ENCODE measurements at regions not wholly inside any gene's neighbourhood (a gene's known extent, or its start where the extent isn't known, plus 50 kb on each side); places are given as distances from the start of the nearest gene placed in this dataset.

DNA sequence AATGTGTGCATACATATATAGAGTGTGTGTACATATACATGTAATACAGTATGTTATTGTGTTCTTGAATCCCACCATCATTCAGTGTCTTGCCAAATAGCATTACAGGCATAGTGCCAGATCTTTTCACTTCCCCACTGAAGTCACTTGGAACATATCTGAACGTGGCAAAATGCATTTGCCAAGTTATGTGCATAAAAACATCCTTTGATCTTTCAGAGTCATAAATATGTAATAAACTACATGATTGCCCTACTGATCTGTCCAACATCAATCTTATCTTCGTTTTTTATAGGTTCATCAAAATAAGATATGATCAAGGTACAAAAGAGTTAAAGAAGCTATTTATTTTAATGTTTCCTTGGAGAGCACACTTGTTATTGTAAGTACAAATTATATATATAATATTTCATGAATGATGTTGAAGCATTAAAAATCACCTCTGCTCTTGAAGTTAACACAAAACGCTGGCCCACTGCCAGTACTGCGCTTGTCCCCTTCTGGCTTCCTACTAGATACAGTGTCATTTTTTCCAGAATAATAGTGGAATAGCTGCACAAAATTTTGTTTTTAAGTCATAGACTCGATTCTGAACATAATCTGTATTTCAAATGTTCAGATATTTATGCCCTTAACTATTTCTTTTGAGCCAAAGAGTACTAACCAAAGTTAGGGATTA, 549.5 kb upstream of the ARRDC4 start:
- FAIRE-seq: no peak

DNA sequence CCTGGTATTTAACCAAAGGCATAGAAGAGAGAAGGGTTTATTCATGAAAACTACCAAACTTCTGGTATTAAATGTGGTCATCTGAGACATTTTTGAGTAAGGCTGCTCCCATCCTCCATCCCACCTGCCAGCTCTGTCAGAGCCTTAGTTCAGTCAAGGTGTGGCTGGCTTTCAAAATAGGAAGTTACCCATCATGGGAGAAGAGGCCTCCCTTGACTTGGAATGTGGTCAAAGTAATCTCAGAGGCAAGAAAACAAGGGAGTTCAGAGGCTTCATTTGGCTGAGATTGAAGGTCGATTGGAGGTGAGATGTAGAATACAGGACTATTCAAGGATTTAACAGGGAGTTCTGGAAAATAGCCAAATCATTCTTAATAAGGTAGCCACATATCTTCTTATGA, 540.4 kb upstream of the ARRDC4 start:
- no peak for FAIRE-seq

DNA sequence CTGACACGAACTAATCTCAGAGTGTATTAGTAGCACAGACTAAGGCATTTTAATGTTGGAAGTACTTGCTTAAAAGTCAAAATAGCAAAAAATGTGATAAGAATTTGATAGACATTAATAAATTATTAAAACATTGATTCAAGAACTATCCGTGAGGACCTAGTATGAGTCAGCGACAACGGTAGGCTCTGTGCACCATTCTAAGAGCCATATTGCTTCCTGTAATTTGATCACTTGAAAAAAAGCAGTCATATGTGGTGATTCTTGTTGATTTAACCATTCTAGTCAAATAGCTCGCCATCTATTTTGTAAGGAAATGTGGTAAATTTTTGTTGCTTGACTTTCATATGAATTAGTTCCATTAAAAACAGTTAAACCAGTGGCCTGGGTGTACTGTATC, 534.9 kb upstream of the ARRDC4 start:
- FAIRE-seq: no peak

DNA sequence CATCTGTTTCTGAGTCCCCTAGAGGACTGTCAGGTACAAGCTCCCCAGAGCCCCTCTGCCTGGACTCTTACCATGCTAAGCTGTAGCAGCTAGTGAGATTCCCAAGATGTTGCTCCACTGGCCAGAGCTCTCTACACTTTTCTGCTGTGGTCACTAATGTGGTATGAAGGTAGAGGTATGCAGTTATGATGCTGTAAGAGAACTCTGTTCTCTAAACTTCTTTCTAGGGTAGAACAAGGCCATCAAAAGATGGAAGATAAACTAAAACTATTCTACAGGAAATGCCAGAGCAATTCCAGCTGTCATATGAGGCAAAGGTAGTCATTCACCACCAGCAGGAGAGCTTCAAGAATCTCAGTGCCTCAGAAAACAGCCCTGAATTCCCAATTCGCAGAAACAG, 517.4 kb upstream of the ARRDC4 start:
- no peak for FAIRE-seq

DNA sequence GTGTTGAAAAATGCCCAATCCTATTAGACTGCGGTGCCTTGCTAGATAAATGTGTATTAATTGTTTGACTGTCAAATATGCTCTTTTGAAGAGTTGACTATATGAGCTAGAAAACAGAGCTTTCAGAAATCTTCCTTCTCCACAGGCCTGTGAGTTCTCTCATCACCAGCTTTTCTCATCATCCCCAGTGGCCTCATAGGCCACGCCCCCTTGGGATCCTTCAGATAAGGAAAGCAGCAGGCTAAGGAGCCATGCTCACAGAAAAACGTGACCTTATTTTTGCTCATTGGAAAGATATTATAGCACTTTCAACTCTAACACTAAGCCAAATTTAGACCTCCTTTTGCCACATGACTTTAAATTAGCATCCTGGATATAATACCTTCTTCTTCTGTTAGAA, 514.4 kb upstream of the ARRDC4 start:
- FAIRE-seq: no peak

DNA sequence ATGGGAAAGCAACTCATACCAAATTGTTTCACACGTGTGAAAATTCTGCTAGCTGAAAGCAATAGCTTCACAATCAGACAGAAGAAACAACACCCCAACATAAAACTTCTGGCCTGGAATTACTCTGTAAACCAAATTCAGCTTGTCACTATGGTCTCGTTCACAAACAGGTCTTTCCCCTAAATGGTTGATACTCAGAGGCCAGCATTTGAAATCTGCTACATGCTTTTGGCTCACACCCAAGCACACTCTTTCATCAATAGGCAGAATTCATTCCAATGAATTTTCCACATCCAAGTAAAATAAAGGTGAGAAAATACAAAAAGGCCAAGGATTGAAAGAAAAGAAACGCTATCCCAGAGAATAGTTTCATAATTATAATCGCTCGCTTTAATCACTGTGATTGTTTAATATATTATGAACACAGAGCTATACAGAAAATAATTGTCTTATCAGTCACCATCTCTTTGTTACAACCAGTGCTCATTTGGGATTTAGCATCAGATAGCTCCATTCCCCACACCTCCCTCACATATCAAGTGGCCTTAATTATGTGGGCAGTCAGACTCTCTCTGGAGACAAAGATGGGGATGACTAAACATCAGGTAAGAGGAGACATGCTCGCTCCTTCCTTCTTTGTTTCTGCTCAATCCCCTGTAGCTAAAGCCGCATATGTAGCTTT, 503.8 kb upstream of the ARRDC4 start:
- no peak for FAIRE-seq

DNA sequence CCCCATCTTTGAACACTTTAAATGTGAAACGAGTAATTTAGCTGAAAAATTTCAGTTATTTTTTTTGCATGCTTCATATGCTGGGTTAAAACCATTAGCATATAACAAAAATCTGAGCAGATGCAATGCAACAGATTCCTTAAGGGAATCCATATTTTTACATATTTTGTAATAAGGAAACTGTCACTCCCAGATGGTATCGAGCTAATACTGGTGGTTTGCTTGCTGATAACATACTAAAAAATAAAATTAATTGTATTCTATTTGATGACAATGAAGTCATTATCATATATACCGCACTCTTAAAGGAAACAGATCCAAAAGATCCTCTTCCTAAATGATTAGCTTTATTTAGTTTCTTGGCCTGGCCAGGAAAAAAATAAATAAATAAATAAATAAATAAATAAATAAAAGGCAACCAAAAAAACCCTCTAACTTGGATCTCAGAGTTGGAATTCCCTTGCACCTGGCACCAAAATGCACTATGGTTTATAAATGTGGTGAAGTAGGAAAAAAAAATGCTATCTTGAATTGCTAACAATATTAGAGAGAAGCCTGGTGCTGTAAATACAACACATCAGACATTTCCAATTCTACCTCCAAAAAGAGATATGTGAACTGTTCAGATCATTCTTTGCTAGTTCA, 503.2 kb upstream of the ARRDC4 start:
- FAIRE-seq: no peak

DNA sequence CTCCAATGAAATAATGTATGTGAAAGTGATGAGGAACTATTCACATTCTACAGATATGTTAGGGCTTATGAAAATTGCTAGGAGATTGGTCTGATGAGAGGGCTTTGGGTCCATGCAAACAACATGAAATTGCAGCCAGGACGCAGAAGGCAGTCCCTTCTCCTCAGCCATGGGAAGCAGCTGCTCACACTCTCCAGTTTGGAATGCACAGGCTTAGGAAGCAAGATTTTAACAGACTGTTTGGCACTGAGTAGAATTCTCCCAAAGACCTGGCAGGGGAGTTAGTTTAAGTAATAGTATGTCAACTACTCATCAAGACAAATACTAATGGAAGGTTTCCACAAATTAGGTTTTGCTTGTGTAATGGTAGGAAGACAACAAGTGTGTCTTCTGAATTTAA, 500.7 kb upstream of the ARRDC4 start:
- no peak for FAIRE-seq

DNA sequence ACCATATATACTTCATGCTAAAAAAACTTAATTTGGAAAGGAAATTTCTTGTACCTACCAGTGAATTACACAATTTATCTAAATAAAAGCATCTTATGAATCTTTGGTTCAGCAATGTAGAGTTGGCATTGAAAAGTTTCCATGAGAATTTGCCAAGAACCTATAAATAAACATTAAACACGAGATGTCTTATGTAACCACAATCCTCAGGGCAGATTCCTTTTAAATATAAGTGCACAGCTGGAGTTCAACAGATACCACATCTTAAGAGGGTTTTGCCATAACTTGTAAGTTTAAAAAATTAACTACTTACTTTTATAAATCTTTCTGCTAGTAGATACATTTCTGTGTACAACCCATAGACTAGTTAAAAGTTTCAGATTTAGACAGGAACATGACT, 499.3 kb upstream of the ARRDC4 start:
- FAIRE-seq: no peak

DNA sequence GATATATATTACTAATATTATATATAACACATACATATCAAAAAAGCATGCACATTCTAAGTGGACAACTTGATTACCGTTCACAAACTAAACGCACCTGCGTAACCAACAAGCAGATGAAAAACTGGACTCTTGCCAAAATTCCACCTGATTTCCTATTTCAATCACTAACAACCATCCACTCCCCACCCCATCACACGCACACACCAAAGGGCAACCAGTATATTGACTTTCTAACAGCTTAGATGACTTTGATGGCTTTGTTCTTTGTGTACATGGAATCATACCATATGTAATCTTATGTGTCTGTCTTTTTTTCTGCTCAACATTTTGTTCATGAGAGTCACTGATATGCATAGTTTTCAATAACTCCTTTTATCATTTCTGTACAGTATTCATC, 496.8 kb upstream of the ARRDC4 start:
- FAIRE-seq: no peak

DNA sequence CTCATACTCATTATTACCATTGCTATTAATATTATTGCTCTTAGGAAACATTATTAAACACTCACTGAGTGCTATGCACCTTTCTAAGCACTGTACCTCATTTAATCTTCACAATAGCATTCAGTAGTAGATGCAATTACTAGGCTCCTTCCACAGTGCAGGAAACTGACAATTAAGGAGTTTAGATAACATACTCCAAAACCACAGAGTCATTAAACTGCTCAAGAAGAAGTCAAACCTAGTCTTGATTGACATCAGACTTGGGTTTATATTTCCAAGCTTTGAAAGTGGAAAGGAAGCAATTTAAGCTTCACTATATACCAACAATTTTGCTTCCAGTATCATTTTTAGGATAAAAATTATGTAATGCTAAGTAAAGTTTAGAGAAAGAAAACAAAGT, 490.1 kb upstream of the ARRDC4 start:
- FAIRE-seq: no peak

DNA sequence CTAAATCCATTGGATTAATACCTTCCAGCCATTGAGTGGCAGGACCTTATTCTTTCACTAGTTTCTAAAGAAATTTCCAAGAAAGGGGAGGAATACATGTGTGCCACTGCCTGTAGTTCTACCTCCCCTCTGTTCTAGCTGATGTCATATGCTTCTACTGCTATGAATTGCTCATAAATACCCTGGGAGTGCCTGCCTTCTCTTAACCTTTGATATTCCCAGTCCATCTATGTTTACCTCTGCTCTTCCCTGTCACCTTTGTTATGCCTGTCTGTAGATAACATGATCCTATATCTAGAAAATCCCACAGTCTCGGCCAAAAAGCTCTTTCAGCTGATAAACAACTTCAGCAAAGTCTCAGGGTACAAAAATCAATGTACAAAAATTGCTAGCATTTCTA, 486.9 kb upstream of the ARRDC4 start:
- FAIRE-seq: no peak

DNA sequence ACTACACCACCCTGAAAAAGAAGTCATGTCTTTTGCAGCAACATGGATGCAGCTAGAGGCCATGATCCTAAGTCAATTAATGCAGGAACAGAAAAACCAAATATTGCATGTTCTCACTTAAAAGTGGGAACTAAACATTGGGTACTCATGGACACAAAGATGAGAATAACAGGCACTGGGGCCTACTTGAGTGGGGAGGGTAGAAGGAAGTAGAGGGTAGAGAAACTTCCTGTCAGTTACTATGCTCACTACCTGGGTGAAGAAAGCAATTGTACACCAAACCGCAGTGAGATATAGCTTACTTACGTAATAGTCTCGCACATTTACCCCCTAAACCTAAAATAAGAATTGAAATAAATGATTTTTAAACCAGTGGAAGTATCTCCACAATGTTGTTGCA, 480.5 kb upstream of the ARRDC4 start:
- FAIRE-seq: no peak

DNA sequence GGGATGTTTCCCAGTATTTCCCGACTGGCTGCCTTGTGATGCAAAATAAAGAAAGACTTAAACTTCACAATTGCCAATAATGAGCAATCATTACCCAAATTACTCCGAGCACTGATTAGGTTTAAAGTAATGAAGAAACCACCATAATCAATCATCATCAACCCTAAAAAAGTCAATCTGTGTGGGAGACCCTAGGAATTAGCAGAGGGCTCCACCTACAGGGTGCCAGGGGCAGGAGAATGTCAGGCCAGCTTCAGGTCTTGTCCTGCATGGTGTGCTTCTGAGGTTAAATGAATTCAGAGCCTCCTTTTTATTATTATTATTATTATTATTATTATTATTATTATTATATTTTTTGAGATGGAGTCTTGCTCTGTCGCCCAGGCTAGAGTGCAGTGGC, 478.0 kb upstream of the ARRDC4 start:
- no peak for FAIRE-seq

DNA sequence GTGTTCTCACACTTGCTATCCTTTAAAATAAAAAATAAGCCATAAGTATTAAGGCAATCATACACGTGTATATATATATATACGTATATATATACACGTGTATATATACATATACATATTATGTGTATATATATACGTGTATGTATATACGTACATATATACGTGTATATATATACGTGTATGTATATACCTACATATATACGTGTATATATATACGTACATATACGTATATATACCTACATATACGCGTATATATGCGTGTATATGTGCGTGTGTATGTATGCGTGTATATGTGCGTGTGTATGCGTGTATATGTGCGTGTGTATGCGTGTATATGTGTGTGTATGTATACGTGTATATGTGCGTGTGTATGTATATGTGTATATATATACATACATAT, 477.3 kb upstream of the ARRDC4 start:
- FAIRE-seq: no peak

DNA sequence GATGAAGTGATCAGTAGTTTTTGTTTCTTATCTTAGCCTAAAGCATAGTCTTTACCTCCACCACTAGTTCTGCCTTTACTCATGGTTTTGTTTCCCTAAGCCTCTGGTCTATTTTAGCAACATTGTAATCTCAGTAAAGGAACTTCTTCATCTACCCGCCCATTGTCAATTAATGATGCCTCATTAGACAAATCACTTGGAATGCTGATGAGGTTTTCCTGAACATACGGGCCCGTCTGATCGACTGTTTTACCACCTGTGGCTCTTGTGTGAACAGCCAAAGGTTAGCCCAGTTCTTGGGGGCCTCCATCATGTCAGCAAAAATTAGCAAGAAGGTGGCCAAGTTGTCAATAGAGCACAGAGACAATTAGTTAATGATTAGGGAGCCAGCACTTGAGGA, 470.1 kb upstream of the ARRDC4 start:
- FAIRE-seq: no peak

DNA sequence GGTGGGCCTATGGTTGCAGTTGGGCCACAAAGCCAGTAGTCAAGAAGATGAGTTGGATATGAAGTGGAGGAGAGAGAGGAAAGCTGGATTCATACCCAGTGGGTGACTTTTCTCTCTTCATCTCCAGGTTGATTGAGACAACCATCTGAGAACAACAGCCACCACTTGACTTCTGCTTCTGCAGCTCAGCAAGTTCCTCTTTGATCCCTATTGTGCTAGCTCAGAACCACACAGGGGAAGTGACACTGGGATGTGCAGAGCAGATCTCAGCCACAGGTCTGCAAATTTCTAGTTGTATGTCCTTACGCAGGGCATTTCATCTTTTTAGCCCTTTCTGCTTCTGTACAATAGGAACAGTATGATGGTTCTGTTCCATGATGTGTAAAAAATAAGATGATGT, 459.2 kb upstream of the ARRDC4 start:
- FAIRE-seq: no peak

DNA sequence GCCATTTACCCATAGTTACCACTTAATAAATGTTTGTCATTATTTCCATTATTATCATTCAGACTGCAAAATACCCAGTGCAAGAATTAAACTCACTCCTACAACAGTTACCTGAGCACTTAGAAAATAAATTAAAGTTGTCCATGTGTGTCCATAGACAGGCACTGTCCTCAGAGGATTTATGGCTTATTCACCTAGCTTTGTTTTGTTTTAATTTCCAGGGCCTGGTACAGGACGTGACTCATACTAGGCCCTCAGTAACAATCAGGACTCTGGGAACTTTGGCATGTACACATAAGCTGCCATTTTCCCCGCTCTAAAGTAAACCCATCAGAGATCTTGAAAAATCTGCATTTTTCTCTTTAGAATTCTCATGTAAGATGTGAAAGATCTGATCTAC, 458.5 kb upstream of the ARRDC4 start:
- no peak for FAIRE-seq

DNA sequence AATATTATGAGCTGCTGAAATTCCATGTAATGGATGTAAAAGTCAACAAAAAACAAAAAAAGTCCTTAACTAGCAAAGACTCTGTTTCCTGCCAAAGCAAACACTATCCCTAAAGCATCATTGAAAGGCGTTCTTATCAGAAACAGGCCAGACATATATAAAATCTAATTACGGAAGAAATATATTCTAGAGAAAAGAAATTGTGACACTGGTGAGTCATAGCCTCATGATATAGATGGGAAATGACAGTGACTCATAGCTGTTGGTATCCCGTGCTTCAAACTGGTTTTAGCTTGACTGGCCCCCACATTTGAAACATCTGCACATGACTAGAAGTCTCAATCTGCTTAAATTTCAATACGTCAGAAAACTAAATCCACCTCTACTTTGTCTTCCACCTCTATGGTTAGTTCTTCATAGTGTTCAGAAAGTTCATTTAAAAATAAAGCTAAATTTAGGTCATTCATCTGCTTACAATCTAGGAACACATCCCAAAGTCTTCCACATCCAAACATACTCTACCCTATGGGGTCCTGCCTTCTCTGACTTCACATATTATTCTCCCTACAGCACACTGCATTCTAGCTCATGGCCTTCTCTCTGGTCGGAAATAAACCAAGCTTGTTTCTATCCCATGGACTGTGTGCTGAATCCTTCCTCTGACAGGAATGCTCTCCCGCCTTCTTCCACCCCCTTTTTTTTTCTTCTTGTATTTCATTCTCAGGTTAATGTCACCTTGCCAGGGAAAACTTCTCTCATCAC, 456.3 kb upstream of the ARRDC4 start:
- FAIRE-seq: no peak

DNA sequence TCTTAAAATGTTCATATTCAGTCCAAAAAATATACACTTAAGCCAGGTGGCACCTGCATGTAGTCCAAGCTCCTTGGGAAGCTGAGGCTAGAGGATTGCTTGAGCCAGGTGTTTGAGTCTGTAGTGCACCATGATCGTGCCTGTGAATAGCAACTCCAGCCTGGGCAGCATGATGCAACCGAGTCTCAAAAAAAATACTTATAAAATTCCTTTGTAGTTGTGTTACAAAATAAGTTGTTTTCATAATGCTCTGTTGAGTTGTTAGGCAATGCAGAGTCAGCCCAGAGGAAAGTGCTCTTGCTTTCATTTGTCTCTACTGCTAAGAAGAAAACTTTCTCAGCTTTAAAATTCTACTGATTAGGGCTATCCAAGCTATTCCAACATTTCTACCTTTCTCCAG, 442.8 kb upstream of the ARRDC4 start:
- no peak for FAIRE-seq

DNA sequence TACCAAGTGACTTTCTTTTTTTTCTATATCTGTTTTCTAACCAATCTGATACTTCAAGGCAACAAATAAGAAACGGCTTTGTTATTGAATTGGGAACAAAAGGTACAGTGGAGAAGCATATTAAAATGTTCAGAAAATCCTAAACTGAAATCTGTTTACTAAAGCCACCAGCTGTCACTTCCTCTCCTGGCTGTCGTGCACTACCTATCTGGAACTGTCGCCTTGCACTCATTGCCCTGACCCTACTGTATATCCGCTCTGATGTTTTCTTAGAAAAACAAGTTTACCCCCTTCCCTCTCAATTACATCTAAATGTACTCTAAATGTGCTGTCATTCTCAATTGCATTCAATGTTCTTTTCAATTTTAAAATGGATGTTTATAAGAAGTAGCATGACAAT, 439.8 kb upstream of the ARRDC4 start:
- FAIRE-seq: no peak

DNA sequence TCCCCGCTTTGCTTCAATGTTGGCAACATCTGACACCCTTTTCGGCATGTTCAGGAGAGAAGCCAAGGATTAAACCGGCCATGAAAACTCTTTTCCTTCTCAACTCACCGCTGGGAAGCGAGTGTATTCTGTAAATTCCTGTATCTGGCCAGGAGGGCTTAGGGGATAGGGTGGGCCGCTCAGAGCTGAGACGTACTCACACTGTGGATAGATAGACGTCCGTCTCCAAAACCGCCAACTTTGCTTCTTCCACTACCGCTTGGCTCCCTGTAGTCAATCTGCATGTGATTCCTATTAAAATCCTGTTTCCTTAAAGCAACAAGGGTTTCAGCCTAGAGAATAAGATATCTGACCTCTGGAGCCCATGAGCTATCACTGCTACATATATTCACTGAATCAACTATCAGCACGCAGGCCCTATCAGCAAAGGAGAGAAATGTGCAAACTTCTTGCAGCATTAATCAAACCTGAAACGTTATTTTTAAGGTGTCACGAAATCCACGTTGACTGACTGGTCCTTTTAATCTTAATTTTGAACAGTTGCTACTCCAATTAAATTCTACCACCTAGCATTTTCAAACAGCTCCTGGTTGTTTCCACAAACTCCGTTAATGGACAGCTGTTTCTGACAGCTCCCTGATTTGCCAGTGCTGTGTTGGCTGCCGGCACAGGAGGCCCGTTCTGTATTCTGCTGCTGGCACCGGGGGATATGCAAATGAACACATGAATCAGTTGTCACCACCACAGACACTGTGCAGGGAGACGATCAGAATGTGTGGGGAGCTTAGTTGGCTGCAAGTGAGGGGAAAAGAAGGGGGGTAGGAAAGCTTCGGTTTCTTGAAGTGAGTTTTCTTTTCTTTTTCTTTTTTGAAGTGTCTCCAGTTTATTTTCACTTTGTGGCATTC, 438.9 kb upstream of the ARRDC4 start:
- FAIRE-seq: no peak

DNA sequence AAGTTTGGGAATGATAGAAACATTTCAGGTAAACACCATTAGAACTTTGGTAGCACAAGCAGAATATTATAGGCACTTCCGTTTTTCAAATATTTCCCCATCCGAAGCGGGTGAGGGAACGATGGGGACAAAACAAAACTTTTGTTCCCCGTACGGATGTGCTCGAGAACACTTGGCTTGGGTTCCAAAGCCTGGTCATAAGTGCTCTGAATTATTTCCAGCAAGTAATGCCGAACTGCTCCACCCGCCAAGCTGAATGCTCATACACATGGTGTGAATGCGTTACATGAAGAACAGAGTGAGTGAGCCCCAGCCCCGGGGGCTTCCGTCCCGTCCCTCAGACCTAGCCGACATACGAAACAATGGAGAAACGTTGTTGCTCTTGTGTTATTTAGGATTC, 438.2 kb upstream of the ARRDC4 start:
- no peak for FAIRE-seq

Data from TTC549 (cell line).